Keratinocyte (primary cell): ENCODE measurements at regions not wholly inside any gene's neighbourhood (a gene's known extent, or its start where the extent isn't known, plus 50 kb on each side); places are given as distances from the start of the nearest gene placed in this dataset.

Experiments used
- DNase-seq: peaks from one replicate; pipeline ENCODE4 v3.0.0-alpha.2; 2011; ENCODE audit warnings: low read depth, missing footprints, low spot score
- FAIRE-seq: peaks from 2 replicates; lab custom pipeline; 2011; peaks lifted over from hg19 to GRCh38; lab: Jason Lieb, UNC
- H2AFZ ChIP-seq: 2 replicates; pipeline ENCODE4 v1.6.0; 2012; ENCODE audit warnings: low read length, control low read depth, inconsistent platforms; ENCODE audit not compliant: control insufficient read depth
- H3K27ac ChIP-seq: 2 replicates; pipeline ENCODE4 v1.5.1; 2011; ENCODE audit warnings: low read length; ENCODE audit not compliant: control insufficient read depth, insufficient read depth
- H3K27me3 ChIP-seq: 3 replicates; pipeline ENCODE4 v1.6.0; 2011; ENCODE audit warnings: low read length; ENCODE audit not compliant: control insufficient read depth, insufficient read depth; ENCODE audit errors: extremely low read depth
- H3K36me3 ChIP-seq, 2 experiments: 2 replicates in 1 of 2; 3 replicates in 1 of 2; pipeline ENCODE4 v1.5.1; 2011; ENCODE audit warnings: low read length in 2 of 2, mild to moderate bottlenecking in 1 of 2; ENCODE audit not compliant: control insufficient read depth in 2 of 2, insufficient read depth in 2 of 2; ENCODE audit errors: extremely low read depth in 1 of 2
- H3K4me1 ChIP-seq: 3 replicates; pipeline ENCODE4 v1.5.1; 2011; ENCODE audit warnings: low read length; ENCODE audit not compliant: control insufficient read depth, insufficient read depth; ENCODE audit errors: extremely low read depth
- H3K4me2 ChIP-seq: 3 replicates; pipeline ENCODE4 v1.6.0; 2011; ENCODE audit warnings: low read depth, low read length; ENCODE audit not compliant: control insufficient read depth, insufficient read depth; ENCODE audit errors: extremely low read depth
- H3K4me3 ChIP-seq, 3 experiments: fragments of 200-600 bp in 1 of 3; sonication (generic) in 1 of 3; 2 replicates in 2 of 3; 3 replicates in 1 of 3; pipeline ENCODE4 v1.5.1; 2011 to 2016; ENCODE audit warnings: low read length in 3 of 3, mild to moderate bottlenecking in 3 of 3, control low read depth in 2 of 3, inconsistent platforms in 1 of 3, low read depth in 1 of 3, mixed read lengths in 1 of 3, mixed run types in 1 of 3, moderate library complexity in 1 of 3; ENCODE audit not compliant: control insufficient read depth in 2 of 3, insufficient read depth in 2 of 3; ENCODE audit errors: extremely low read depth in 1 of 3
- H3K79me2 ChIP-seq: 2 replicates; pipeline ENCODE4 v1.6.0; 2012; ENCODE audit warnings: low read length; ENCODE audit not compliant: control insufficient read depth, insufficient read depth
- H3K9ac ChIP-seq: 3 replicates; pipeline ENCODE4 v1.6.0; 2011; ENCODE audit warnings: low read length; ENCODE audit not compliant: control insufficient read depth, insufficient read depth; ENCODE audit errors: extremely low read depth
- H3K9me1 ChIP-seq: 3 replicates; pipeline ENCODE4 v1.6.0; 2011; ENCODE audit warnings: low read length; ENCODE audit not compliant: control insufficient read depth, insufficient read depth; ENCODE audit errors: extremely low read depth
- H3K9me3 ChIP-seq: 2 replicates; pipeline ENCODE4 v1.5.1; 2012; ENCODE audit warnings: low read depth, low read length; ENCODE audit not compliant: control insufficient read depth
- H4K20me1 ChIP-seq: 3 replicates; pipeline ENCODE4 v1.6.0; 2011; ENCODE audit warnings: low read length; ENCODE audit not compliant: control insufficient read depth, insufficient read depth; ENCODE audit errors: extremely low read depth
- CTCF ChIP-seq, 3 experiments: IDR thresholded peaks in 1 of 3; conservative IDR thresholded peaks in 1 of 3; optimal IDR thresholded peaks in 1 of 3; 2 replicates in 2 of 3; 3 replicates in 1 of 3; pipeline versions ENCODE3 to v1.5.1; 2011; ENCODE audit warnings: low read length in 3 of 3, mild to moderate bottlenecking in 3 of 3, moderate library complexity in 2 of 3, control low read depth in 1 of 3, inconsistent platforms in 1 of 3; ENCODE audit not compliant: insufficient read depth in 2 of 3; ENCODE audit errors: extremely low read depth in 1 of 3
- EZH2 ChIP-seq: IDR thresholded peaks from one replicate; pipeline ENCODE4 v1.6.1; 2012; ENCODE audit warnings: inconsistent platforms, mild to moderate bottlenecking, low read length, moderate library complexity
- dilution Hi-C: fragments of 300-500 bp; cut with MboI; formaldehyde crosslinking; loops from one replicate; pipeline ENCODE4 v1.7.0; 2020; ENCODE audit warnings: low sequenced_read_pairs; ENCODE audit not compliant: extremely low pct_ligation_motif_present

GRCh38 chr2:207432453-207432852 lies 97.3 kb upstream of the CREB1 start:
- Histone ChIP-seq H4K20me1 (no peaks in the 10 kb centered on the region), H3K4me3 (no peak overlapping the region), H3K27me3 (no peaks in the 10 kb centered on the region), H3K4me1 (no peaks in the 10 kb centered on the region), H3K9ac (no peak overlapping the region), H3K9me1 (no peaks in the 10 kb centered on the region), H3K9me3 (no peaks in the 10 kb centered on the region), H3K79me2 (no peaks in the 10 kb centered on the region), H2AFZ (no peak overlapping the region), H3K4me2 (no peak overlapping the region), H3K36me3 (no peaks in the 10 kb centered on the region), H3K27ac (no peak overlapping the region)
- dilution Hi-C loops = no loop called here
- FAIRE-seq (no peak), DNase-seq (no peak)
- TF ChIP-seq EZH2 (no peak), CTCF (optimal IDR thresholded peaks at IDR 0.05 in 1 of 3, IDR thresholded peaks at IDR 0.05 in 1 of 3, conservative IDR thresholded peaks at IDR 0.05 in 1 of 3; ENCODE audit: extremely low read depth in 1 of 3, insufficient read depth in 2 of 3, low read length in 3 of 3) (no peak)

- peaks cover 3% of the 10 kb centered on the region for H3K4me1 ChIP-seq
- no peaks in the 10 kb centered on the region for H4K20me1 ChIP-seq
- no peak overlapping the region for H3K4me2 ChIP-seq
- H3K9me1 ChIP-seq = no peaks in the 10 kb centered on the region
- DNase-seq = no peak
- H3K9ac ChIP-seq = no peak overlapping the region
- no peaks in the 10 kb centered on the region for H3K27me3 ChIP-seq
- FAIRE-seq = peak; percentile 79
- H3K79me2 ChIP-seq = no peaks in the 10 kb centered on the region
- H2AFZ ChIP-seq = no peak overlapping the region
- TF ChIP-seq CTCF (optimal IDR thresholded peaks at IDR 0.05 in 1 of 3, IDR thresholded peaks at IDR 0.05 in 1 of 3, conservative IDR thresholded peaks at IDR 0.05 in 1 of 3; ENCODE audit: extremely low read depth in 1 of 3, insufficient read depth in 2 of 3, low read length in 3 of 3) = no peak
- no peak for TF ChIP-seq EZH2
- H3K27ac ChIP-seq = no peak overlapping the region
- H3K9me3 ChIP-seq = no peaks in the 10 kb centered on the region
- H3K4me3 ChIP-seq = no peak overlapping the region
- dilution Hi-C loops = no loop called here
- no peaks in the 10 kb centered on the region for H3K36me3 ChIP-seq
Observed at GRCh38 chr2:207434306-207434705, 95.5 kb upstream of the CREB1 start.
